Endothelial cell of umbilical vein (primary cell): ENCODE measurements at regions not wholly inside any gene's neighbourhood (a gene's known extent, or its start where the extent isn't known, plus 50 kb on each side); places are given as distances from the start of the nearest gene placed in this dataset.

ENCODE experiments used
- BruUV-seq: library from RNA; stranded (reverse); fragments of 400-500 nt; replicated peaks from 2 replicates; lab custom pipeline; 2021; lab: Mats Ljungman, UMichigan
- CTCF ChIA-PET: fragments of 300-600, 350-600 bp; sonication (Branson Sonifier 250); formaldehyde crosslinking; loops from one replicate; lab custom pipeline; 2021; ENCODE audit warnings: antibody characterized with exemption, inconsistent platforms; lab: Charles Lee
- POLR2A ChIA-PET: fragments of 300-600, 350-600 bp; sonication (Branson Sonifier 250); formaldehyde crosslinking; loops from one replicate; lab custom pipeline; 2021; ENCODE audit warnings: antibody characterized with exemption, inconsistent platforms; lab: Charles Lee
- DNase-seq: peaks from one replicate; pipeline ENCODE4 v3.0.0-alpha.2; 2011; ENCODE audit warnings: low read depth, low spot score
- FAIRE-seq: peaks from 2 replicates; lab custom pipeline; 2011; peaks lifted over from hg19 to GRCh38; lab: Jason Lieb, UNC
- H2AFZ ChIP-seq: 2 replicates; pipeline ENCODE4 v1.6.0; 2012; ENCODE audit warnings: low read depth, low read length, control low read depth, inconsistent platforms
- H3K27ac ChIP-seq: 2 replicates; pipeline ENCODE4 v1.5.1; 2011; ENCODE audit warnings: low read depth, mild to moderate bottlenecking, control low read depth, low read length, moderate library complexity; ENCODE audit not compliant: insufficient read depth
- H3K27me3 ChIP-seq, 2 experiments: 2 replicates each; pipeline versions ENCODE4 v1.6.0 to v1.6.1; 2011; ENCODE audit warnings: low read length in 2 of 2, mixed read lengths in 1 of 2; ENCODE audit not compliant: control insufficient read depth in 2 of 2, insufficient read depth in 2 of 2
- H3K36me3 ChIP-seq, 2 experiments: 2 replicates in 1 of 2; 3 replicates in 1 of 2; pipeline ENCODE4 v1.5.1; 2011; ENCODE audit warnings: low read length in 2 of 2, mild to moderate bottlenecking in 1 of 2, moderate library complexity in 1 of 2; ENCODE audit not compliant: control insufficient read depth in 2 of 2, insufficient read depth in 2 of 2; ENCODE audit errors: extremely low read depth in 1 of 2
- H3K4me1 ChIP-seq: 3 replicates; pipeline ENCODE4 v1.5.1; 2011; ENCODE audit warnings: mild to moderate bottlenecking, low read length; ENCODE audit not compliant: control insufficient read depth, insufficient read depth; ENCODE audit errors: extremely low read depth
- H3K4me2 ChIP-seq: 2 replicates; pipeline ENCODE4 v1.6.1; 2011; ENCODE audit warnings: low read length, control low read depth, mixed read lengths; ENCODE audit not compliant: insufficient read depth
- H3K4me3 ChIP-seq, 3 experiments: fragments of 200-600 bp in 1 of 3; sonication (generic), shearing (Covaris generic) in 1 of 3; replicated peaks in 1 of 3; 2 replicates each; pipeline ENCODE4 v1.5.1; 2011 to 2016; ENCODE audit warnings: control low read depth in 3 of 3, low read length in 3 of 3, mild to moderate bottlenecking in 2 of 3, inconsistent platforms in 1 of 3, low read depth in 1 of 3, moderate library complexity in 1 of 3; ENCODE audit not compliant: insufficient read depth in 1 of 3
- H3K79me2 ChIP-seq: 2 replicates; pipeline ENCODE4 v1.6.0; 2012; ENCODE audit warnings: low read length, inconsistent platforms; ENCODE audit not compliant: control insufficient read depth, insufficient read depth
- H3K9ac ChIP-seq: replicated peaks from 2 replicates; pipeline ENCODE3; 2011; ENCODE audit warnings: low read length, control low read depth; ENCODE audit not compliant: insufficient read depth; ENCODE audit errors: extremely low read depth
- H3K9me1 ChIP-seq: replicated peaks from 3 replicates; pipeline ENCODE4 v1.6.0; 2011; ENCODE audit warnings: mild to moderate bottlenecking, low read length; ENCODE audit not compliant: control insufficient read depth, insufficient read depth; ENCODE audit errors: extremely low read depth
- H3K9me3 ChIP-seq: replicated peaks from 2 replicates; pipeline ENCODE4 v1.5.1; 2012; ENCODE audit warnings: low read length, inconsistent platforms; ENCODE audit not compliant: control insufficient read depth, insufficient read depth
- H4K20me1 ChIP-seq: replicated peaks from 2 replicates; pipeline ENCODE3; 2011; ENCODE audit warnings: mild to moderate bottlenecking, low read length; ENCODE audit not compliant: control insufficient read depth, insufficient read depth; ENCODE audit errors: extremely low read depth
- EZH2 ChIP-seq: IDR thresholded peaks from 2 replicates; pipeline ENCODE4 v1.6.1; 2012; ENCODE audit warnings: borderline replicate concordance, low read depth, mild to moderate bottlenecking, moderate library complexity, low read length, inconsistent platforms; ENCODE audit not compliant: severe bottlenecking
- FOS ChIP-seq: IDR thresholded peaks from 2 replicates; pipeline ENCODE4 v1.6.1; 2011; ENCODE audit warnings: mild to moderate bottlenecking, low read length, moderate library complexity, borderline replicate concordance; ENCODE audit not compliant: insufficient read depth
- GATA2 ChIP-seq: IDR thresholded peaks from 2 replicates; pipeline ENCODE4 v1.7.0; 2011; ENCODE audit warnings: low read depth, mild to moderate bottlenecking, moderate library complexity, mixed read lengths, low read length; ENCODE audit not compliant: insufficient read length, insufficient read depth
- JUN ChIP-seq: IDR thresholded peaks from 2 replicates; pipeline ENCODE4 v1.6.1; 2011; ENCODE audit warnings: borderline replicate concordance, low read depth; ENCODE audit not compliant: insufficient read length, insufficient read depth
- MAX ChIP-seq: IDR thresholded peaks from 2 replicates; pipeline ENCODE4 v1.6.1; 2011; ENCODE audit not compliant: insufficient read depth, insufficient read length
- MYC ChIP-seq: IDR thresholded peaks from one replicate; pipeline ENCODE4 v1.6.1; 2011; ENCODE audit warnings: mild to moderate bottlenecking, low read depth, low read length
- POLR2A ChIP-seq: IDR thresholded peaks from 2 replicates; pipeline ENCODE4 v1.6.1; 2012; ENCODE audit warnings: low read depth, mild to moderate bottlenecking, control low read depth, low read length
- POLR2AphosphoS5 ChIP-seq: IDR thresholded peaks from 2 replicates; pipeline ENCODE4 v1.6.1; 2012; ENCODE audit warnings: low read depth, mild to moderate bottlenecking, control low read depth, low read length, moderate library complexity; ENCODE audit not compliant: insufficient read depth
- dilution Hi-C: fragments of 300-500 bp; cut with MboI; formaldehyde crosslinking; loops from one replicate; pipeline ENCODE4 v1.15.0; 2019; ENCODE audit warnings: low sequenced_read_pairs; ENCODE audit not compliant: extremely low pct_ligation_motif_present
- intact Hi-C: fragments of 100-400 bp; cut with micrococcal nuclease; formaldehyde crosslinking; loops from one replicate; pipeline ENCODE4 v1.10.0; 2022
- TF ChIP-seq, protein P1 (sequence below), 2 donors: IDR thresholded peaks; 1 replicate in 1 of 2; 2 replicates in 1 of 2; pipeline ENCODE4 v1.5.1; 2011; ENCODE audit warnings: low read length in 2 of 2, mild to moderate bottlenecking in 2 of 2, moderate library complexity in 2 of 2, control low read depth in 1 of 2, inconsistent platforms in 1 of 2, low read depth in 1 of 2; ENCODE audit not compliant: insufficient read depth in 1 of 2; ENCODE audit errors: extremely low read depth in 1 of 2

GRCh38 chr5:56685503-56686217 lies 129.7 kb upstream of the MAP3K1 start:
- Histone ChIP-seq H3K4me1 (no peaks in the 10 kb centered on the region), H3K36me3 (no peaks in the 10 kb centered on the region), H4K20me1 (no peaks in the 10 kb centered on the region), H3K4me3 (no peak overlapping the region), H2AFZ (no peak overlapping the region), H3K27me3 (peaks cover under 1 to 2% of the 10 kb centered on the region in 2 experiments), H3K9me1 (no peaks in the 10 kb centered on the region), H3K4me2 (no peak overlapping the region), H3K27ac (no peak overlapping the region), H3K9me3 (no peaks in the 10 kb centered on the region), H3K79me2 (no peaks in the 10 kb centered on the region), H3K9ac (no peak overlapping the region)
- dilution Hi-C loops (no loop called here), intact Hi-C loops (no loop called here)
- POLR2A ChIA-PET, result no interaction called here
- DNase-seq (no peak), FAIRE-seq (no peak)
- BruUV-seq, result no TSS peak
- TF ChIP-seq, protein P1, sequence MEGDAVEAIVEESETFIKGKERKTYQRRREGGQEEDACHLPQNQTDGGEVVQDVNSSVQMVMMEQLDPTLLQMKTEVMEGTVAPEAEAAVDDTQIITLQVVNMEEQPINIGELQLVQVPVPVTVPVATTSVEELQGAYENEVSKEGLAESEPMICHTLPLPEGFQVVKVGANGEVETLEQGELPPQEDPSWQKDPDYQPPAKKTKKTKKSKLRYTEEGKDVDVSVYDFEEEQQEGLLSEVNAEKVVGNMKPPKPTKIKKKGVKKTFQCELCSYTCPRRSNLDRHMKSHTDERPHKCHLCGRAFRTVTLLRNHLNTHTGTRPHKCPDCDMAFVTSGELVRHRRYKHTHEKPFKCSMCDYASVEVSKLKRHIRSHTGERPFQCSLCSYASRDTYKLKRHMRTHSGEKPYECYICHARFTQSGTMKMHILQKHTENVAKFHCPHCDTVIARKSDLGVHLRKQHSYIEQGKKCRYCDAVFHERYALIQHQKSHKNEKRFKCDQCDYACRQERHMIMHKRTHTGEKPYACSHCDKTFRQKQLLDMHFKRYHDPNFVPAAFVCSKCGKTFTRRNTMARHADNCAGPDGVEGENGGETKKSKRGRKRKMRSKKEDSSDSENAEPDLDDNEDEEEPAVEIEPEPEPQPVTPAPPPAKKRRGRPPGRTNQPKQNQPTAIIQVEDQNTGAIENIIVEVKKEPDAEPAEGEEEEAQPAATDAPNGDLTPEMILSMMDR (IDR thresholded peaks at IDR 0.05; ENCODE audit: extremely low read depth in 1 of 2, insufficient read depth in 1 of 2, low read depth in 1 of 2, low read length in 2 of 2), result no peak
- TF ChIP-seq MAX (no peak), POLR2AphosphoS5 (no peak), FOS (no peak), JUN (no peak), EZH2 (no peak), MYC (no peak), POLR2A (no peak), GATA2 (no peak)
- CTCF ChIA-PET, result interaction anchor here (1.3 to 1.5 kb wide), 2 partner anchors 9 to 153 kb away, joined by 3 to 4 read pairs; no protein-coding TSS in a partner anchor
